OCI-LY1 (cell line): ENCODE measurements at regions not wholly inside any gene's neighbourhood (a gene's known extent, or its start where the extent isn't known, plus 50 kb on each side); places are given as distances from the start of the nearest gene placed in this dataset.

Experiments used
- H2AFZ ChIP-seq: fragments of 200-600 bp; sonication (generic), shearing (Covaris generic); 2 replicates; pipeline ENCODE4 v1.6.0; 2014; ENCODE audit warnings: antibody characterized with exemption, mild to moderate bottlenecking, low read length
- H3F3A ChIP-seq: fragments of 200-600 bp; sonication (generic), shearing (Covaris generic); 2 replicates; pipeline ENCODE4 v1.6.0; 2014; ENCODE audit warnings: mild to moderate bottlenecking, antibody characterized with exemption, low read length, moderate library complexity; ENCODE audit not compliant: insufficient read depth
- H3K27ac ChIP-seq: fragments of 200-600 bp; sonication (generic); 2 replicates; pipeline ENCODE4 v1.5.1; 2014; ENCODE audit warnings: low read length, mixed run types, mild to moderate bottlenecking, low read depth; ENCODE audit not compliant: poor library complexity, severe bottlenecking
- H3K27me3 ChIP-seq: fragments of 200-600 bp; sonication (generic); 2 replicates; pipeline ENCODE4 v1.6.0; 2014; ENCODE audit warnings: antibody characterized with exemption, mild to moderate bottlenecking, low read length, moderate library complexity; ENCODE audit not compliant: insufficient read depth
- H3K36me3 ChIP-seq: fragments of 200-600 bp; sonication (generic); 2 replicates; pipeline ENCODE4 v1.6.1; 2014; ENCODE audit warnings: mild to moderate bottlenecking, antibody characterized with exemption, low read length, moderate library complexity, mixed read lengths; ENCODE audit not compliant: insufficient read depth
- H3K4me1 ChIP-seq: fragments of 200-600 bp; sonication (generic); 2 replicates; pipeline ENCODE4 v1.5.1; 2014; ENCODE audit warnings: mild to moderate bottlenecking, low read length, moderate library complexity; ENCODE audit not compliant: insufficient read depth, severe bottlenecking
- H3K4me2 ChIP-seq: fragments of 200-600 bp; sonication (generic), shearing (Covaris generic); 2 replicates; pipeline ENCODE4 v1.6.1; 2014; ENCODE audit warnings: low read length
- H3K4me3 ChIP-seq: fragments of 200-600 bp; sonication (generic); 2 replicates; pipeline ENCODE4 v1.5.1; 2014; ENCODE audit warnings: low read length, low read depth, mild to moderate bottlenecking, mixed read lengths; ENCODE audit not compliant: poor library complexity, severe bottlenecking
- H3K79me2 ChIP-seq: fragments of 200-600 bp; shearing (Covaris generic); 2 replicates; pipeline ENCODE4 v1.6.1; 2016; ENCODE audit warnings: mixed run types, low read length, mixed read lengths; ENCODE audit not compliant: insufficient read depth
- H3K9ac ChIP-seq: fragments of 200-600 bp; sonication (generic), shearing (Covaris generic); 2 replicates; pipeline ENCODE4 v1.6.1; 2014; ENCODE audit warnings: mild to moderate bottlenecking, low read length, mixed read lengths
- H3K9me2 ChIP-seq: fragments of 200-600 bp; sonication (generic), shearing (Covaris generic); 2 replicates; pipeline ENCODE4 v1.6.1; 2014; ENCODE audit warnings: low read depth, mild to moderate bottlenecking, low read length, mixed read lengths
- H3K9me3 ChIP-seq: fragments of 200-600 bp; shearing (Covaris generic); 2 replicates; pipeline ENCODE4 v1.6.1; 2014; ENCODE audit warnings: low read length, mixed read lengths
- H4K20me1 ChIP-seq: fragments of 200-600 bp; sonication (generic), shearing (Covaris generic); 2 replicates; pipeline ENCODE4 v1.6.0; 2016; ENCODE audit warnings: mild to moderate bottlenecking, low read length; ENCODE audit not compliant: insufficient read depth
- CTCF ChIP-seq: fragments of 200-600 bp; sonication (generic), shearing (Covaris generic); IDR thresholded peaks from 2 replicates; pipeline ENCODE4 v1.5.1; 2017; ENCODE audit warnings: mild to moderate bottlenecking, antibody characterized with exemption, low read length, moderate library complexity, mixed read lengths
- EZH2 ChIP-seq: fragments of 200-600 bp; sonication (generic), shearing (Covaris generic); IDR thresholded peaks from 2 replicates; pipeline ENCODE4 v1.8.0; 2017; ENCODE audit warnings: borderline replicate concordance, mixed run types, mild to moderate bottlenecking, antibody characterized with exemption, low read length, moderate library complexity, mixed read lengths

GRCh38 chr2:144015036-144015435 lies 504.9 kb downstream of the ZEB2 start:
- H4K20me1 ChIP-seq: no peaks in the 10 kb centered on the region
- H3K27me3 ChIP-seq: no peaks in the 10 kb centered on the region
- H2AFZ ChIP-seq: no peak overlapping the region
- H3K9me3 ChIP-seq: no peaks in the 10 kb centered on the region
- no peak overlapping the region for H3K4me3 ChIP-seq
- no peak overlapping the region for H3K4me2 ChIP-seq
- no peaks in the 10 kb centered on the region for H3K9me2 ChIP-seq
- H3K36me3 ChIP-seq: no peaks in the 10 kb centered on the region
- H3K27ac ChIP-seq: no peak overlapping the region
- H3K4me1 ChIP-seq: peaks cover 6% of the 10 kb centered on the region
- H3K79me2 ChIP-seq: no peaks in the 10 kb centered on the region
- H3F3A ChIP-seq: no peaks in the 10 kb centered on the region
- H3K9ac ChIP-seq: no peak overlapping the region
- TF ChIP-seq EZH2: no peak
- TF ChIP-seq CTCF: no peak

DNA sequence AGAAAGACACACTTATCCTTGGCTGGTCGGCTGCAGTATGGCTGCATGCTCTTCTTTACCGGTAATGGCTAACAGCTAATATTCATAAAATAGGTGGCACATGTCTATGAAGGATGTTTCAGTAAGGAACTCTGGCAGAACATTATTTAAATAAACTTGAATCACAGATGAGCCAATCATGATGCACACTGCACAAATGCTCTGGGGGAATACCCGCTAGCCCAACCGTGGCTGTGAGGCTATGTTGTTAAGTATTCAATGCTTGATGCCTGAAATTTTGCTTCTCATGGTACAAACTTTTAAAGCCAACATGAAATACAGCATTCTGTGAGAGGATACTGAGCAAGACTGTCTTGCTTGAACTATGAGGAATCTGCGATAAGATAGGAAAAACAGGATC lies 505.8 kb downstream of the ZEB2 start:
- peaks cover 6% of the 10 kb centered on the region for H3K4me1 ChIP-seq
- TF ChIP-seq CTCF (no peak), EZH2 (no peak)
- no peak overlapping the region for H3K9ac ChIP-seq
- H3K9me2 ChIP-seq: no peaks in the 10 kb centered on the region
- no peaks in the 10 kb centered on the region for H3K36me3 ChIP-seq
- H3K4me3 ChIP-seq: no peak overlapping the region
- no peaks in the 10 kb centered on the region for H3K27me3 ChIP-seq
- no peak overlapping the region for H2AFZ ChIP-seq
- H3K27ac ChIP-seq: no peak overlapping the region
- H3K9me3 ChIP-seq: no peaks in the 10 kb centered on the region
- no peaks in the 10 kb centered on the region for H3F3A ChIP-seq
- H3K79me2 ChIP-seq: no peaks in the 10 kb centered on the region
- no peak overlapping the region for H3K4me2 ChIP-seq
- H4K20me1 ChIP-seq: no peaks in the 10 kb centered on the region

GRCh38 chr2:144012304-144012703 lies 507.6 kb downstream of the ZEB2 start:
- Histone ChIP-seq H3K27me3 (no peaks in the 10 kb centered on the region), H3K9ac (no peak overlapping the region), H4K20me1 (no peaks in the 10 kb centered on the region), H3K9me2 (no peaks in the 10 kb centered on the region), H3K9me3 (no peaks in the 10 kb centered on the region), H3K36me3 (no peaks in the 10 kb centered on the region; the same call in 1 of the 2 replicates), H3K4me2 (no peak overlapping the region), H3K27ac (no peak overlapping the region), H3F3A (no peaks in the 10 kb centered on the region), H3K4me3 (no peak overlapping the region), H3K4me1 (peaks cover 6% of the 10 kb centered on the region), H2AFZ (no peak overlapping the region), H3K79me2 (no peaks in the 10 kb centered on the region)
- no peak for TF ChIP-seq CTCF
